AG04450 (cell line): ENCODE measurements at regions not wholly inside any gene's neighbourhood (a gene's known extent, or its start where the extent isn't known, plus 50 kb on each side); places are given as distances from the start of the nearest gene placed in this dataset.

Experiments used
- CTCF ChIA-PET: fragments of 300-600, 350-600 bp; formaldehyde crosslinking; extraction: SDS; loops from one replicate; lab custom pipeline; 2022; ENCODE audit warnings: antibody characterized with exemption, inconsistent platforms; lab: Charles Lee
- POLR2A ChIA-PET: fragments of 350-600 bp; formaldehyde crosslinking; extraction: SDS; loops from one replicate; lab custom pipeline; 2021; ENCODE audit warnings: antibody characterized with exemption, inconsistent platforms; lab: Yijun Ruan, JAX
- DNase-seq: peaks from one replicate; pipeline ENCODE4 v3.0.0-alpha.2; 2011; ENCODE audit warnings: low read depth, low spot score
- H3K27ac ChIP-seq: one replicate; pipeline ENCODE4 v1.5.1; 2012; ENCODE audit warnings: low read depth, low read length, control low read depth
- H3K27me3 ChIP-seq: one replicate; pipeline ENCODE4 v1.6.0; 2012; ENCODE audit warnings: low read length; ENCODE audit not compliant: control insufficient read depth, insufficient read depth
- H3K4me3 ChIP-seq: 2 replicates; pipeline ENCODE4 v1.5.1; 2011; ENCODE audit warnings: mild to moderate bottlenecking, low read depth, low read length, control low read depth
- H3K9me3 ChIP-seq: 2 replicates; pipeline ENCODE4 v1.5.1; 2012; ENCODE audit warnings: low read length; ENCODE audit not compliant: control insufficient read depth, insufficient read depth
- TF ChIP-seq, protein P1 (sequence below): IDR thresholded peaks from 2 replicates; pipeline ENCODE4 v1.5.1; 2011; ENCODE audit warnings: low read depth, low read length, control low read depth, inconsistent platforms

DNA sequence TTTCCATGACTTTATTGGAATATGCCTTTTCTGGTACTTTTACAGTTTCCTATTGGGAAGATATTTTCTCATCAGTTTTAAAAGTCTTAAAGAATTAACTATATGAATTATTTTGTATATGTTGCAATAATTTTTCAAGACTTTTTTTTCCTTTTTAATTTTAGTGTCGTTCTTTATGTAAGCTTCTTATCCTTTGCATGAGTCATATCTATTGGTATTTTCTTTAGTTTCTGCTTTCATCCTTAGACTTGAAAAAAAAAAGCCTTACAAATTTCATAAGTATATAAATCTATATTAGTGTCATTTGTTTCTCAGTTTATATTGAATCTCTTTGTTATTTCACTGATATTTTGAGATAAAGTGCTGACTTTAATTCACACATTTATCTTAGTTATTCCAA lies 94.9 kb downstream of the DSEL start:
- no peak overlapping the region for H3K27ac ChIP-seq
- no peak for DNase-seq
- peaks cover 5% of the 10 kb centered on the region for H3K9me3 ChIP-seq
- ChIA-PET POLR2A (no interaction called here), CTCF (interaction anchor here (0.6 to 0.7 kb wide), 2 partner anchors 32 to 572 kb away, joined by 3 to 5 read pairs; no protein-coding TSS in a partner anchor)
- TF ChIP-seq, protein P1, sequence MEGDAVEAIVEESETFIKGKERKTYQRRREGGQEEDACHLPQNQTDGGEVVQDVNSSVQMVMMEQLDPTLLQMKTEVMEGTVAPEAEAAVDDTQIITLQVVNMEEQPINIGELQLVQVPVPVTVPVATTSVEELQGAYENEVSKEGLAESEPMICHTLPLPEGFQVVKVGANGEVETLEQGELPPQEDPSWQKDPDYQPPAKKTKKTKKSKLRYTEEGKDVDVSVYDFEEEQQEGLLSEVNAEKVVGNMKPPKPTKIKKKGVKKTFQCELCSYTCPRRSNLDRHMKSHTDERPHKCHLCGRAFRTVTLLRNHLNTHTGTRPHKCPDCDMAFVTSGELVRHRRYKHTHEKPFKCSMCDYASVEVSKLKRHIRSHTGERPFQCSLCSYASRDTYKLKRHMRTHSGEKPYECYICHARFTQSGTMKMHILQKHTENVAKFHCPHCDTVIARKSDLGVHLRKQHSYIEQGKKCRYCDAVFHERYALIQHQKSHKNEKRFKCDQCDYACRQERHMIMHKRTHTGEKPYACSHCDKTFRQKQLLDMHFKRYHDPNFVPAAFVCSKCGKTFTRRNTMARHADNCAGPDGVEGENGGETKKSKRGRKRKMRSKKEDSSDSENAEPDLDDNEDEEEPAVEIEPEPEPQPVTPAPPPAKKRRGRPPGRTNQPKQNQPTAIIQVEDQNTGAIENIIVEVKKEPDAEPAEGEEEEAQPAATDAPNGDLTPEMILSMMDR: no peak
- H3K27me3 ChIP-seq: no peaks in the 10 kb centered on the region
- H3K4me3 ChIP-seq: no peak overlapping the region

DNA sequence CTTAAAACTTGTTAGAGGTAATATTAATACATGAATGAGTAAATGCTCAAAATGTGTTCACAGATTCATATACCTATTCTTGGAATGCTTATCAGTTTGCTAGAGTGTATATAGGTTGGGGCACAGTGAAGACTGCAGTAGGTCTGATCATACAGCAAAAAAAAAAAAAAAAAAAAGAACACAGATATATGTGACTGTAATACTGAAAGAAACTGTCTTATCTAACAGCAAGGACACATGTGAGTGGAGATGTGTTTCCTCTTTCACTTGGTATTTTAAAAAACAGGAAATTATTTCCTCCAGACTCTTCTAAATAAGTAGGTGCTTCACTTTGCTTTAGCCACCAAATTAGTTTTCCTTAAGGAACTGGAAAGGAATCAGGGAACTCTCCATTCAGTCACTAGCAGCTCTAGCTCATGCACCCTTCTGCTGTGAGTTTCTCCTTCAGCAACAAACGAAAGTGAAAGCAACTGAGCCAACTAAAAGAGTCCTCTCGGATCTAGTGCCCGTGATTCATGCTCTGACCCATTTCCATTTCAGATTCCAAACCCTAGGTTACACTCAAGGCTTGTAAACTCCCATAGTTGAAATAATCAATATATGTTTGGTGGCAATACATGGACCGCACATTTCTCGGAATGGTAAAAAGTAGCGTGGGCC lies 98.5 kb downstream of the DSEL start:
- Histone ChIP-seq H3K4me3 (no peak overlapping the region; the same call in 1 of the 2 replicates), H3K9me3 (peaks cover 5% of the 10 kb centered on the region; the same call in 1 of the 2 replicates), H3K27ac (no peak overlapping the region), H3K27me3 (no peaks in the 10 kb centered on the region)
- ChIA-PET CTCF (interaction anchor here (0.7 kb wide), 3 partner anchors 17 to 1041 kb away, joined by 3 to 6 read pairs (median 4); no protein-coding TSS in a partner anchor), POLR2A (no interaction called here)
- TF ChIP-seq, protein P1: no peak
- DNase-seq: no peak

DNA sequence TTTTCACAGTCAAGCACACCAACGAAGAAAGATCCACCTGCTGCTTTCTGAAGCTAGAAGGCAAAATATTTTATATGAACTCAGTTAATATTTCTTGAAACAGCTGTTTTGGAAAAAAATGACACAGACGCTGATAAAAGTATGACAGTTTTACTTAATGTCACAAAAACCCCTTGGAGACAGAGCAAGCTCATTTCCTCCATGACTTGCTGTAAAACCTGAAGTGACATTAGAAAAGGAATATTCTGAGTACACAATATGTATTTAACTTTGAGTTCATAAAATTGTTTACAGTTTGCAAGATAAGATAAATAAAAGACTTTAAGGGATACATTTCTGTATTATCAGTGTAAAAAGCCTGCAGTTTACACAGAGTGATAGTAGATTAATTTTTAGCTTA lies 105.4 kb downstream of the DSEL start:
- TF ChIP-seq, protein P1: no peak
- H3K27me3 ChIP-seq: no peaks in the 10 kb centered on the region
- H3K4me3 ChIP-seq: no peak overlapping the region
- no peak for DNase-seq
- H3K9me3 ChIP-seq: no peaks in the 10 kb centered on the region
- ChIA-PET POLR2A (no interaction called here), CTCF (interaction anchor here (0.6 kb wide), 1 partner anchor 192 kb away, joined by 3 read pairs; no protein-coding TSS in a partner anchor)
- no peak overlapping the region for H3K27ac ChIP-seq

DNA sequence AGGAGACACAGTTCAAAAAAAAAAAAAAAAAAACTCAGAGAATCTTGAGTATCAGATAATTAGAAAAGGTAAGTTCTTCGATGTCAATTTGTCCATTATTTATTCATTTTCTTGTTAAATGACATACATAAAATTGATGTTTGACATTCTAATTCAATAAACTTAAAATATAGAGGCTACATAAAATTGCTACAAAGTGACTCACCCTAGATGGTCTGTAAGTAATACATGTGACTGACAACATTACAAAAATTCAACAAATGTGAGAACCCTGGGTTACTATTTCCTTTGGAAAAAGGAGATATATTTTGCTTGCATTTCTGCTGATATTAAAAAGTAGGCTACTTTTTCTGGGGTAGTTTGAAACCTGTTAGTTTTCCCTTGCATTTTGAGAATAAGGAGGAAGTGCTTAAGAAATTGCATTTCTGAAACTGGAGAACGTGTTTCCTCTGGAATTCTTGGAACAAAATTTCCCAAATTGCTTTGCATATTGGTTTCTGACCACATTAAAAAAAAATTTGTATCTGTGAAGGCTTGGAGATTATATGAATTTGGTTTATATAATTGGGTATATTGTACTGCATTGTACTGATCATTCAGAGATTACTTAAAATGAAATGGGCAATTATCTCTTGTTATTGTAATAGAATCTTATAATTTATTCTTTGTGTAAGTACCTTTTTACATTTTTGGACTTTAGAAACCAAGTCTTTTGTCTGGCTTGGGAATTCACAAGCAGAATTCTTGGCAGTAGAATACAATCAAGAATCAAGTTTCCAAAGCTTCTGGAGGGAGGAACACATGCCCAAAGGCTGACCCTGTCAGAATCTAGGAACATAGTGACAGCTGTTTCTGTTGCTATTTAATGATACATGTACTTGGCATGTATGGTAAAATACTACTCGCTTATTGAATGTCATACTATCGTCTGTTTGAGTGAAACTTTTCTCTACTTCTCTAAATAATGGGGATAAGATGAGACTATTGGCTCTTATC lies 106.1 kb downstream of the DSEL start:
- no peak for DNase-seq
- no peaks in the 10 kb centered on the region for H3K9me3 ChIP-seq
- ChIA-PET CTCF (interaction anchor here (0.6 kb wide), 1 partner anchor 191 kb away, joined by 3 read pairs; no protein-coding TSS in a partner anchor), POLR2A (no interaction called here)
- no peaks in the 10 kb centered on the region for H3K27me3 ChIP-seq
- H3K27ac ChIP-seq: no peak overlapping the region
- TF ChIP-seq, protein P1: no peak
- H3K4me3 ChIP-seq: no peak overlapping the region
